Motor neuron (in vitro differentiated cells): ENCODE measurements at regions not wholly inside any gene's neighbourhood (a gene's known extent, or its start where the extent isn't known, plus 50 kb on each side); places are given as distances from the start of the nearest gene placed in this dataset.

Experiments
- ATAC-seq, 8 experiments: fragments of 200-7000 bp; cut with Tn5 transposase; replicated peaks in 6 of 8; 2 replicates each; pipeline ENCODE4 v1.8.0; 2021; ENCODE audit warnings: mild to moderate bottlenecking in 8 of 8, moderate library complexity in 8 of 8
- H3K27ac ChIP-seq, 2 donors: fragments of 250-450 bp; sonication (Bioruptor Pico); 2 replicates each; pipeline ENCODE4 v1.9.0; 2021; ENCODE audit warnings: antibody characterized with exemption in 2 of 2, mild to moderate bottlenecking in 2 of 2, moderate library complexity in 1 of 2
- H3K4me1 ChIP-seq, 2 donors: fragments of 250-450 bp; sonication (Bioruptor Pico); replicated peaks in 1 of 2; 2 replicates each; pipeline ENCODE4 v1.6.1; 2021; ENCODE audit warnings: antibody characterized with exemption in 2 of 2, mild to moderate bottlenecking in 2 of 2, moderate library complexity in 1 of 2
- H3K4me3 ChIP-seq, 5 donors: fragments of 250-450 bp; sonication (Bioruptor Pico); 2 replicates each; pipeline ENCODE4 v1.9.0; 2021; ENCODE audit warnings: antibody characterized with exemption in 5 of 5, mild to moderate bottlenecking in 5 of 5, moderate library complexity in 4 of 5
- WGBS, 10 experiments: fragments of 450-650 bp; shearing (Covaris generic); methylation state at CpG; one replicate each; pipeline ENCODE4 v1.0.0; 2022; 5-methylcytosine and 5-hydroxymethylcytosine counted together
- in situ Hi-C, 9 experiments: fragments of 400-800 bp; cut with MboI; loops; one replicate each; pipeline ENCODE4 v1.15.0; 2021; ENCODE audit warnings: low sequenced_read_pairs in 9 of 9, low pct_unique_long_range_greater_than_20kb in 2 of 9; ENCODE audit not compliant: unreplicated experiment in 9 of 9

DNA sequence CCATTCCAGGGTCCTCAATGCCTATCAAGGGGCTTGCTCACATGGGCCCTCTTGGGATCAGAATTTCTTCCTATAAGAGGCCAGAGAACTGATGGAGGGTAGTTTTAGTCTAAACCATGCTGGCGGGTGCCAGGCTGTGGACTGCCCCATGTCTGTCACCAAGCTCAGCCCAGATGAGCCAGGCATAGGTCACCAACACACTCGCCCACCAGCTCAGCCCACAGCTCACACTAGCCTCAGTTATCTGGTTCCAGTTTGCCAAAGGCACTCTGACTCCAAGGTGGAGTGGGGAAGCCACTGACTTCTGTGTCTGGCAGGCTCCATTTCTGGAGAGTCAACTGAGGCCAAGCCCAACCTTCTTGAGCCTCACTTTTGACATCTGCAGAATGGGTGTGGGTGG is 50.7 kb upstream of the INSYN1 start:
- no peak overlapping the region for H3K4me3 ChIP-seq
- WGBS, 10 experiments: 50 to 92% (median 83%) methylated on average over 1 to 2 of the region's 2 CpGs; no CpG with 5 or more reads in 7 of the 10 experiments
- ATAC-seq: no peak
- peaks cover 31 to 51% of the 10 kb centered on the region in 2 donors for H3K4me1 ChIP-seq
- in situ Hi-C loops: no loop called here
- H3K27ac ChIP-seq: no peak overlapping the region

DNA sequence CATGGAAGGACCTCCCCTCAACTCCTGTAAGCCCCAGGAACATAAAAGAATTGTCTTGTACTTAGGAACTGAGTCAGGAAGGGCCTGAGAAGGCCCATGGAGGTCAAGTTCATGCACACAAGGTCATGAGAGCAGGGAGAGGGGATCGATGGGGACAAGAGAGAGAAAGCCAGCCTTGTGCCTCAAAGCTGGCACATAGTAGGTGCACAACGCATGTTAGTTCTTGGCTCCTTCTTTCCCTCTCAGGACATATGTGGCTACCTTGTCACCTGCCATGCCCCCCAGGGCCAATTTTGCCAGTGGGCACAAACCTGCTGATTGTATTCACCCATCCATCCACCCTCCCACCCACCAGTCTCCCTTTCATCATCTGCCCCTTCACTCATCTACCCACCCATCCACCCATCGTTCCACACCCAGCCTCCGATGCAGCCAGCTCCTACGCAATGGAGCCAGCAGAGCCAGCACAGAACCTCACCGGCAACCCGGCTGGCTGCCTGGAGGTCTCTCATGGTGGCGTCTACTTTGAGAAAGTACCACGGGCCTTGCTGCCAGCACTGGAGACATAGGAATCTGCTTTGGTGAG is 52.4 kb upstream of the INSYN1 start:
- no peak for ATAC-seq

DNA sequence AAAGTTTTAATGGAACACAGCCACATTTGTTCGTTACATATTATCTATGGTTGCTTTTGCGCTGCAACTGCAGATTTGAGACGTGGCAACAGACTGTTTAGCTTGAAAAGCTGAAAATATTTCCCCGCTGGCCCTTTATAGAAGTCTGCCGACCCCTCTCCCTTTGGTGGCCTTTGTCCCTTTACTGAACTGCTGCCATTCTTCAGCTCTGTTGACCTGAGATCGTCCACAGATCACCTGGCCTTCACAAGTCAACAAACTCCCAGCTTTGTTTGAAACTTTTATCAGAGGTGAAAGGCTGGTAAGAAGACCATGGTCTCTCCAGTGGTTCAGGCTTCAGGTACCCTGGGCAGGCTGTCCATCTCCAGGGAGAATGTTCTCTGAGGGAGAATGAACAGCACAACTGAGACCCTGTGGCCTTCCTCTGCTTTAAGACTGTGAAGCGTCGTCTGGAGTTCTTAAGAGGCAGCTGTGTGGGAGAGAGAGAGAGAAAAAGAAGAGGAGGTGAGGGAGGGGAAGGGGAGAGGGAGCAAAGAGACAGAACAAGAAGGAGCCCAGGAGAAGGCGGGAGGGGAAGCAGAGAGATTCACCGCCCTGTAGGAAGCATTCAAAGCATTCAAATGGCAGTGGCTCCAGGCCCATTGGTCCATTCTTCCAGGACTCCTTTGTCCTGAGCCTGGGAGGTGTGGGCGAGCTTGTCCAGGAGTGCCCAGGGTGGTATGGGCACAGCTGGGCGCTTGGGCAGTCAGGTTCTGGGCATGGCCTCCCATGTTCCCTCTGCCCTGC is 53.7 kb upstream of the INSYN1 start:
- no peak overlapping the region for H3K27ac ChIP-seq
- WGBS, 10 experiments: 56 to 93% (median 72%) methylated on average over 2 to 6 of the region's 12 CpGs; no CpG with 5 or more reads in 3 of the 10 experiments
- no peak overlapping the region for H3K4me3 ChIP-seq
- ATAC-seq: no peak
- in situ Hi-C loops: no loop called here
- H3K4me1 ChIP-seq: peaks cover 26 to 38% of the 10 kb centered on the region in 2 donors

More for the DNA sequence above, 52.4 kb upstream of the INSYN1 start:
- WGBS, 10 experiments: 67 to 100% (median 91%) methylated on average over 1 to 3 of the region's 9 CpGs; no CpG with 5 or more reads in 6 of the 10 experiments
- in situ Hi-C loops: no loop called here
- Histone ChIP-seq H3K4me1 (peaks cover 35 to 47% of the 10 kb centered on the region in 2 donors), H3K4me3 (no peak overlapping the region), H3K27ac (no peak overlapping the region)

DNA sequence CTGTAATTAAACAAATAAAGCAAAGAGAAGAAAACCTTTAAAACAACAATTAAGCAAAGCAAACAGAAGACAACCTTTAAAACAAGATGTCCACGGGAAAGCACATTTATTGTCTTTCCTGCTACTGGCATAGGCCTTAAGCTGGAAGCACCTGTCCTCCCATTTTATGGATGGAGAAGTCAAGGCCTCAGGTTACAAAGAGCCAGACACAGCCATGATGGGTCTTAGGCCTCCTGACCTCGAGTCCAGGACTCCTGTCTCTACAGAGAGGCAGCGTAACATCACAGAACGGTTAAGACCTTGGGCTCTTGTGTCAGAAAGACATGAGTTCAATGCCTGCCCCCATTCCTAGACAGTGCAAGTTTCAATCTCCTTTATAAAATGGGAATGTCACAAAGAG is 54.7 kb upstream of the INSYN1 start:
- Histone ChIP-seq H3K4me1 (peaks cover 18 to 31% of the 10 kb centered on the region in 2 donors), H3K4me3 (no peak overlapping the region), H3K27ac (no peak overlapping the region)
- no peak for ATAC-seq
- WGBS, 10 experiments: 20 to 100% (median 85%) methylated on average over 1 to 4 of the region's 4 CpGs; no CpG with 5 or more reads in 2 of the 10 experiments
- in situ Hi-C loops: no loop called here

DNA sequence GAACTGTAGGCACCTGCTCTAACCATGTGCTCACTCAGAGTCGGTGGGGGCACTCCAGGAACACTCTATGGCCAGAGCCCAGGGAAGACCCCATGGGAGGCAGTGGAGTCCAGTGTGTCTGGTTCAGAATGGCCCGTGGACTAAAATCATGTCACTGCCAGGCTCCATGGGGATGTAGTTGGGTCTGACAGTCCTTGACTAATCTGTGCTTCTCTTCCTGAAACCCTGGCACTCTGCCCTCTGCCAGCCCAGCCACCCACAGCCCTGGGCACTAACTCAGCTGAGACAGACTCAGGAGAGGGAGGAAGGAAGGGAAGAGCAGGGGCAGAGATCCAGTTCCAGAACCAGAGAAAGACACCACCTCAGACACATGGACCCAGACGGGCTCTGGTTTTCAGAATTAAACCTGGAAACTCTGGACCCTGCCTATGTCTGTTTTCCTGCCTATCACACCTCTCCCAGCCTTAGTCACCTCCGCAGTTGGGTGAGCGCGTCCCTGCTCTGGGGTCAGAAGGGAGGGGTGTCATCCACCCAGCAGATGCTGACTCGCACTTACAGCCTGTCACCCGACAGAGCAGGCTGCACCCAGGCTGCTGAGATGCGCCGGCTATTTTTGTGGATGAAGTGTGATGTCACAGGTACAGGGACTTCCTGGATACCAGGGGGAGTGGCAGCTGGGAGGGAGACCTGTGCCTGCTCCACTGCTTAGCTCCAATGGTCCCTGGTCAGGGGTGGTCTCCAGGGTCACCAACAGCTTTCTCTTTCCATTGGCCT is 56.8 kb upstream of the INSYN1 start:
- in situ Hi-C loops: no loop called here
- Histone ChIP-seq H3K27ac (peak overlapping the region in 1 of 2 donors; percentile 21), H3K4me1 (peaks cover 11 to 24% of the 10 kb centered on the region in 2 donors), H3K4me3 (no peak overlapping the region)
- WGBS, 10 experiments: 0 to 70% (median 20%) methylated on average over 1 to 6 of the region's 10 CpGs; no CpG with 5 or more reads in 3 of the 10 experiments
- ATAC-seq: peak in 7 of 8 experiments; percentile 65 to 98 (median 97)

DNA sequence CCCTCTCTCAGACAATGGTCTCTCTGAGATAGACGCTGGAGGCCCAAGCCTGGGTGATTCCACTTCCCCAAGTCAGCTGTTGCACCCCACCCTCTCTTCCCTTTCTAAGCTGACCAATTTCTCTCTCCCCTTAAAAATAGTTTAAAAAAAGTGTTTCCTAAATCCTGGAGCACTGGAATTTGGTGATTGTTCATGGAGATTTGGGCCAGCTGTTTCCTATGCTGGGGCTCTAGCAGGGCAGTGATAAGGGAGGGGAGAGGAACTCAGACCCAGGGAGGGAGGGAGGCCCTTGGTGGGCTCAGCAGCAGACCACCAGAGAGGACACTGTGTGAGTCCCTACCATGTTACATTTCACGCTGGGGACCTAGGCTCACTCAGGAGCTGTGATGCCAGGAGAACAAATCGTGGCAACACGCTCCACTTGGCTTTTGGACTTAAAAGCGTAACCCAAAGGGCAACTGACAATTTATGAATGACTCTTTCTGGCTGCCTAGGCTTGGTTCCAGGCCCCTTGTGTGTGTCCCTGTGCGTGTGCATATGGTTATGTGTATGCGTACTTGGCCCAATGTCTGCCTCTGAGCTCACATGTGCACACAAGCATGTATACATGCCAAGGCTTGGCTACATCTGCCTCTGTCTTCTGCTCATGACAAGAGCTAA is 59.8 kb upstream of the INSYN1 start:
- Histone ChIP-seq H3K4me3 (no peak overlapping the region), H3K27ac (no peak overlapping the region), H3K4me1 (peaks cover 8 to 9% of the 10 kb centered on the region in 2 donors)
- WGBS, 10 experiments: 65 to 100% (median 96%) methylated on average over 1 to 7 of the region's 7 CpGs; no CpG with 5 or more reads in 5 of the 10 experiments
- no peak for ATAC-seq
- in situ Hi-C loops: no loop called here

DNA sequence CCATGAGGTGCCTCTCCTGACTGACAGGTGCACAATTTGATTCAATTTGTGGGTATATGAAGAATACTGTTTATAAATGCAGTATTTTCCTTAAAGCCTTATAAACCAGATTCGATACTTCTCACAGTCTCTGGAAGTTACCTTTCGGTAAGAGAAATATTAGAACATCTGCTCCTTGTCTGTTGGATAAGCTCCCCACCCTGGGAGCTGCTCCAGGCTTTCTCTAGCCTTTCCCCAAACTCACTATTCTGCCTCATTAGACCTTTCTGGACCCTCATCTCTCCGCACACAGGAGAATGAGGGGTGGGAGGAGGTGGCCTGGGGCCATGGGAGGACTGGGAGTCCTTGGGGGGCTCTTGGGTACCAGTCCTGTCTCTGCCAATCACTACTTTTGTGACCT is 59.8 kb upstream of the TBC1D21 start:
- in situ Hi-C loops: no loop called here
- 17 to 100% (median 85%) methylated on average over 1 to 2 of the region's 3 CpGs; no CpG with 5 or more reads in 4 of the 10 experiments for WGBS, 10 experiments
- H3K4me3 ChIP-seq: no peak overlapping the region
- no peak overlapping the region for H3K27ac ChIP-seq
- peaks cover 8 to 9% of the 10 kb centered on the region in 2 donors for H3K4me1 ChIP-seq
- ATAC-seq: no peak

DNA sequence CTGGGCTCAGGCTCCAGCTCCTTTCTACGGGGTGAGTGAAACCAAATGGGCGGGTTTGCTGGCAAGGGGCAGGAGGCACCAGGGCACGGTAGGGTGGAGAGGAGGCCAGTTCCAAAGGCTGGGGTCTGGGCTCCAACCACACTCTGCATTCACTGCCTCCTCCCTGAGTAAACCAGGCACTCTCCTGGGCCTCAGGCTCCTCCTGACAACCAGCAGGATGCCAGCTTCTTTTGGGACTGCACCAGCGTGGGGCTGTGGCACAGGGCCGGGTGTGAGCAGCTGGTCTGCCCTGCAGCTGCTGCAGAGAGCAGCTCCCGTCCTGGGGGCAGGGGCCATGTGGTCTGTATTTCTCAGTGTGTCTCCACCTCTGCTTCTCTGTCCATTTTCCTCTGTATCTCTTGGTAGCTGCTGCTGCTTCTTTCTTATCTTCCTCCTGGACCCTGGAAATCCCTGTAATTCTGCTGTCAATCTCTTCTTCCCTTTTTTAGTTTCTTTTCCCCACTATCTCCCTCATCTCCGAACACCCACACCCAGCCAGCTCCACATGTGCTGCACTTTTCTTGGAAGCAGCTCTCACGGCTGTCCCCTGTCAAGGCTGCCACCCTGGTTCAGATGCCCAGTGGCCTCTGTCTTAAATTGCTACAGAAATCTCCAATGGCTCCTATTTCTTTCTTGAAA is 54.9 kb upstream of the TBC1D21 start:
- no peak overlapping the region for H3K27ac ChIP-seq
- peak in 2 of 8 experiments; percentile 22 to 29 for ATAC-seq
- 0 to 74% (median 52%) methylated on average over 1 to 7 of the region's 8 CpGs; no CpG with 5 or more reads in 2 of the 10 experiments for WGBS, 10 experiments
- in situ Hi-C loops: no loop called here
- H3K4me1 ChIP-seq: peaks cover 9 to 11% of the 10 kb centered on the region in 2 donors
- H3K4me3 ChIP-seq: no peak overlapping the region

DNA sequence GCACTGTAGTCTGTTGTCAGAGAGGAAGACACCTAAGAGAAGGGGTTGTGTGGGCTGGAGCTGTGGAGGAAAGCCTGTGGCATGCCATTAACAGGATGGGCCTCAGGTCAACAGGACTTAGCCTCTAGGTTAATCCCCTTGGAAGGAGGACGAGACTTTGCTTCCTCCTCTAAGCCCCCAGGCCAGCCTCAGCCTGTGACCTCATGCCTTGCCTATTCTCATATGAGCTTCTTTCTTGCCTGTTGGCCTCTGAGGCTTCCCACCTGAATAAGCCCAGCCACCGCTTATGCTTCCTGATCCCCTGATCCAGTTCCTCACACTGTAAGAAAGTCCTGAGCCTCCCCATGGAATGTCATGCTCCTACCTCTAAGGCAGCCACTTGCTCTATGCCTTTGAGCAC is 52.2 kb upstream of the TBC1D21 start:
- no peak overlapping the region for H3K27ac ChIP-seq
- in situ Hi-C loops: no loop called here
- no peak for ATAC-seq
- H3K4me1 ChIP-seq: peaks cover 9 to 11% of the 10 kb centered on the region in 2 donors
- no peak overlapping the region for H3K4me3 ChIP-seq
- WGBS, 10 experiments: 7 to 100% (median 100%) methylated on average over 1 to 2 of the region's 2 CpGs; no CpG with 5 or more reads in 5 of the 10 experiments

DNA sequence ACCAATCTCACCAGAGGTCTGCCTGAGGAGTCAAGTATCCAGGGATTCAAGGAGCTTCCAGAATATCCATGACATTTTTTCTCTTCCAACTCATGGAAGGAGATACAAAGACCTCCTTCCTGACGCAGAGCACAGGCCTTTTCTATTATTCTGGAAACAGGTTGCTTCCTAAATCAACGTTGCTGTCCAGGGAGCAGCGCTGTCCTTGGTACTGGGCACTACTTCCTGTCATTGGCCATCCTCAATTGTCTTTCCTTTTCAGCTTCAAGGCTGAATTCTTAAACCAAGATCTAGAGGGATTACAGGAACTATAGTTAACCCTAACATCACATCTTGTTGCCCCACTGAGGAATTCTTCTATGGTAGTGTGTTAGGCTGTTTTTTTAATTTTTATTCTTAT is 50.4 kb upstream of the TBC1D21 start:
- in situ Hi-C loops: no loop called here
- WGBS, 10 experiments: 0 to 54% (median 19%) methylated on average over 1 to 3 of the region's 3 CpGs
- no peak for ATAC-seq
- Histone ChIP-seq H3K4me1 (peaks cover 9 to 11% of the 10 kb centered on the region in 2 donors), H3K4me3 (no peak overlapping the region), H3K27ac (no peak overlapping the region)
